HUES64 (cell line): ENCODE measurements at regions not wholly inside any gene's neighbourhood (a gene's known extent, or its start where the extent isn't known, plus 50 kb on each side); places are given as distances from the start of the nearest gene placed in this dataset.

ENCODE experiments used
- H3K27ac ChIP-seq: 2 replicates; pipeline ENCODE4 v1.7.0; 2013; ENCODE audit warnings: low read depth, low read length, inconsistent platforms
- H3K27me3 ChIP-seq: 2 replicates; pipeline ENCODE4 v1.6.1; 2013; ENCODE audit warnings: mild to moderate bottlenecking, low read length; ENCODE audit not compliant: insufficient read depth
- H3K36me3 ChIP-seq: 2 replicates; pipeline ENCODE4 v1.6.1; 2013; ENCODE audit warnings: mild to moderate bottlenecking, low read length; ENCODE audit not compliant: insufficient read depth
- H3K4me1 ChIP-seq: 2 replicates; pipeline ENCODE4 v1.6.1; 2013; ENCODE audit warnings: mild to moderate bottlenecking, low read length, moderate library complexity; ENCODE audit not compliant: insufficient read depth
- H3K4me3 ChIP-seq: 2 replicates; pipeline ENCODE4 v1.5.1; 2013; ENCODE audit warnings: mild to moderate bottlenecking, low read length, moderate library complexity
- H3K9ac ChIP-seq: 2 replicates; pipeline ENCODE4 v1.6.1; 2013; ENCODE audit warnings: mild to moderate bottlenecking, low read depth, low read length
- H3K9me3 ChIP-seq: 2 replicates; pipeline ENCODE4 v1.6.1; 2013; ENCODE audit warnings: low read depth, low read length; ENCODE audit not compliant: insufficient read depth
- WGBS: fragments of 150-250, 120-280 bp; methylation state at CpG from one replicate; pipeline ENCODE4 v1.1.7; 2013; ENCODE audit warnings: missing lambda C conversion rate; 5-methylcytosine and 5-hydroxymethylcytosine counted together

DNA sequence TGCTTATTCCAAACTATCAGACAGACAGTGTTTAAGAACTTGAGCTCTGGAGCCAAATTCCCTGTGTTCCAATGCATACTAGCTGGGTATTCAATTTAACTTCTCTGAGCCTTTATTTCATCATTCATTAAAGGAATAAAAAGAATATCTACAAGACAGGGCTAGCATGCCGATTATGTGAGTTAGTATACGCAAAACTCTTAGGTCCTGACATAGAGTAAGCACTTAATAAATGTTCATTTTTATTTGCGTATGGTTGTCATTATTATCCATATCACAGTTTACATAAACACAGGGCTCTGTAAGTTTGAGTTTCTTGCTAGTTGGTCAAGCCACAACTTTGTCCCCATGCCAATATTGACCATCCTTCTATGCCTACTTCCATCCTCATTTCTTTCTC lies 161.5 kb downstream of the NUAK1 start:
- H3K9ac ChIP-seq = no peak overlapping the region
- WGBS = 100% methylated on average over 2 of the region's 3 CpGs
- no peaks in the 10 kb centered on the region for H3K9me3 ChIP-seq
- H3K27ac ChIP-seq = no peak overlapping the region
- no peaks in the 10 kb centered on the region for H3K36me3 ChIP-seq
- H3K4me1 ChIP-seq = 0 out of 2 replicates have a peak, but pooled peaks cover 4% of the 10 kb centered on the region
- H3K27me3 ChIP-seq = no peaks in the 10 kb centered on the region
- H3K4me3 ChIP-seq = no peak overlapping the region

- Histone ChIP-seq H3K27ac (no peak overlapping the region), H3K36me3 (no peaks in the 10 kb centered on the region), H3K9me3 (no peaks in the 10 kb centered on the region), H3K4me1 (0 out of 2 replicates have a peak, but pooled peaks cover 4% of the 10 kb centered on the region), H3K4me3 (no peak overlapping the region), H3K9ac (no peak overlapping the region), H3K27me3 (no peaks in the 10 kb centered on the region)
- WGBS = 100% methylated on average over 1 of the region's 1 CpG
These were observed 161.1 kb downstream of the NUAK1 start for GRCh38 chr12:105977652-105978051.

DNA sequence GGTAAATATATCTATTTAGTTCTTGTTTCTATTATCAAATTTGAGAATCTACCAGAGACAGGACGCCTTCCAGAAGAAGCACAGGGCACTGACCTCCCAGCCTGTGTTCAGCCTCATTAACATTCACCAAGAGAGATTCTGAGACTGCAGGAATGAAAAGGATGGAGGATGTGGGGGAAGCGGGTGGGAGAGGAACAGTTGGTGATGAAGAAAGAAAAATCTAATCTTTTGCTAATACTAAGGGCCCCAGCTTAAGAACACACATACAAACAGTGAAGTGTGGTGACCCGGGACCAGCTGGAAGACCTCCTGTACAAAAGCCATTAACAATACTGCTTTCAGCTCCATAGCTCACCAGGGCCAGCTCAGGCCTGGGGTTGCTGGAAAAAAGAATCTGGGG lies 160.5 kb downstream of the NUAK1 start:
- Histone ChIP-seq H3K27me3 (no peaks in the 10 kb centered on the region), H3K4me1 (0 out of 2 replicates have a peak, but pooled peaks cover 4% of the 10 kb centered on the region), H3K27ac (no peak overlapping the region), H3K9ac (no peak overlapping the region), H3K36me3 (no peaks in the 10 kb centered on the region), H3K9me3 (no peaks in the 10 kb centered on the region), H3K4me3 (no peak overlapping the region)
- 89% methylated on average over 2 of the region's 3 CpGs for whole genome bisulfite sequencing

DNA sequence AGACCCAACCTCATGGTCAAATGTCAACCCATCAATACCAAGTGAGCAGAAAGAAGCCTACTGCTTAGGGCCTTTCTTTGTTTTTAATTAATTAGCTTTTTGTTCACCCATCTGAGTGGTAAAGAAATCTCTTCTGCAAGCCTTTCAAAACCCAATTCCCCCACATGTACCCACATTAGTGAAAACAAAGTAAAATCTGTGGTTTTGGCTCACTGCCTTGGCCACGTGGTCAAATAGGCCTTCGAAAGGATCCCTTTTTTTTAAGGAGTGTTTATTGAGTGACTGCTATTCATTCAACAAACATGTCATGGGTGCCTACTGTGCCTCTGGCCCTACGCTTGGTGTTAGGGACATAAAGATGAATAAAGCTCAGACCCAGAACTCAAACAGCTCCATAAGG lies 160.1 kb downstream of the NUAK1 start:
- Histone ChIP-seq H3K4me1 (0 out of 2 replicates have a peak, but pooled peaks cover 4% of the 10 kb centered on the region), H3K9ac (no peak overlapping the region), H3K27me3 (no peaks in the 10 kb centered on the region), H3K4me3 (no peak overlapping the region), H3K36me3 (no peaks in the 10 kb centered on the region), H3K27ac (no peak overlapping the region), H3K9me3 (no peaks in the 10 kb centered on the region)
- 61% methylated on average over 3 of the region's 3 CpGs for WGBS

GRCh38 chr12:105980085-105980484 lies 158.7 kb downstream of the NUAK1 start:
- H3K4me3 ChIP-seq = no peak overlapping the region
- H3K4me1 ChIP-seq = 0 out of 2 replicates have a peak, but pooled peaks cover 4% of the 10 kb centered on the region
- WGBS = 82% methylated on average over 1 of the region's 1 CpG
- no peak overlapping the region for H3K27ac ChIP-seq
- H3K27me3 ChIP-seq = no peaks in the 10 kb centered on the region
- H3K9ac ChIP-seq = no peak overlapping the region
- no peaks in the 10 kb centered on the region for H3K9me3 ChIP-seq
- H3K36me3 ChIP-seq = no peaks in the 10 kb centered on the region

GRCh38 chr12:105980533-105980932 lies 158.2 kb downstream of the NUAK1 start:
- Histone ChIP-seq H3K27me3 (no peaks in the 10 kb centered on the region), H3K9ac (no peak overlapping the region), H3K27ac (no peak overlapping the region), H3K36me3 (no peaks in the 10 kb centered on the region), H3K4me3 (no peak overlapping the region), H3K9me3 (no peaks in the 10 kb centered on the region), H3K4me1 (0 out of 2 replicates have a peak, but pooled peaks cover 4% of the 10 kb centered on the region)
- 80% methylated on average over 5 of the region's 5 CpGs for WGBS

GRCh38 chr12:105982022-105982421 lies 156.7 kb downstream of the NUAK1 start:
- no peaks in the 10 kb centered on the region for H3K27me3 ChIP-seq
- H3K36me3 ChIP-seq = no peaks in the 10 kb centered on the region
- no peaks in the 10 kb centered on the region for H3K9me3 ChIP-seq
- H3K4me3 ChIP-seq = no peak overlapping the region
- WGBS = 91% methylated on average over 6 of the region's 6 CpGs
- H3K9ac ChIP-seq = no peak overlapping the region
- H3K4me1 ChIP-seq = 0 out of 2 replicates have a peak, but pooled peaks cover 4% of the 10 kb centered on the region
- no peak overlapping the region for H3K27ac ChIP-seq

DNA sequence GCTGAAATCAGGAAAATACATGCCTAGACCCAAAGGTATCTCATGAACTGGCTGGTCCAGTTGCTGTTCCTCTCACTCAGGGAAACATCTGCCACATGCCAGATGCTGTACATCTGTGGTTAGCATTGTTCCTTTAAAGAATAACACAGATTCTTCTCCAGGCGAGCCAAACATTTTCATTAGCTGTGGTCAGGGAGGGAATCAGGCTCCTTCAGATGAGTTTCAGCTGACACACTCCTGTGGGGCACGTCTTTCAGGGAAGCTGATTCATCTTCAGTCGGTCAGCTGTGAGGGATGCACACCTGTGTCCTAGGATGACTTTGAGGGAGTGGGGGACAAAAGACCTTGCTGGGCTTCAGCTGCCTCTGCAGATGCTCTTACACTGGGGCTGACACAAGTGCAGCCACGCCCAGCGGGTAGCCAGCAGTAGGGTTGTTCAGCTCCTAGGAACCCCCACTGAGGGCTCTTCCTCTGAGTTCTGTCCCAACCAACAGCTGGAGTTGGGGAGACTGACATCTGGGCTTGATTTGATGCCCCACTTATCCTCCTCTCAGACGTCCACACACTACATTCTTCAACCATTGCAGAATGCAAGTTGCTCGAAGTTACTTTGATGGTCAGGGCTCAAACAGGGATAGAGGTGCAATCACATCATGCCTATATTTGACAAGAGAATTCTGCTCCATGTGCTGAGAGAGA lies 155.0 kb downstream of the NUAK1 start:
- H3K4me3 ChIP-seq = no peak overlapping the region
- H3K27ac ChIP-seq = no peak overlapping the region
- H3K27me3 ChIP-seq = no peaks in the 10 kb centered on the region
- WGBS = 94% methylated on average over 7 of the region's 7 CpGs
- H3K9ac ChIP-seq = no peak overlapping the region
- no peaks in the 10 kb centered on the region for H3K9me3 ChIP-seq
- 0 out of 2 replicates have a peak, but pooled peaks cover 4% of the 10 kb centered on the region for H3K4me1 ChIP-seq
- H3K36me3 ChIP-seq = no peaks in the 10 kb centered on the region

DNA sequence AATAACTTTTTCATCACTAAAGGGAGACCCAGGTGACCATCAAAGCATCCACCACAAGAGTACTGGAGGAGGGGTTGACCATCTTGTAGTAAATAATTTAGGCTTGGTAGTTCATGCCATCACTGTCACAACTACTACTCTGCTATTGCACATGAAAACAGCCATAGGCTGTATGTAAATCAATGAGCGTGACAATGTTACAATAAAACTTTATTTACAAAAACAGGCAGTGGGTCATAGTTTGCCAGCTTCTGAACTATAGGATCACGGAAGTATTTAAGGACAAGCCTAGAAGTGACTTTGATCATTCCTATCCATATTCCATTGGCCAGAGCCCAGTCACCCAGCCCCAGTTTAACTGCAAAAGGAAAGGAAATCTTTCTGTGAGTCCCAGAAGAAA lies 153.4 kb downstream of the NUAK1 start:
- H3K36me3 ChIP-seq = no peaks in the 10 kb centered on the region
- no peaks in the 10 kb centered on the region for H3K27me3 ChIP-seq
- 0 out of 2 replicates have a peak, but pooled peaks cover 4% of the 10 kb centered on the region for H3K4me1 ChIP-seq
- H3K9me3 ChIP-seq = no peaks in the 10 kb centered on the region
- H3K9ac ChIP-seq = no peak overlapping the region
- H3K27ac ChIP-seq = no peak overlapping the region
- WGBS = 95% methylated on average over 2 of the region's 2 CpGs
- no peak overlapping the region for H3K4me3 ChIP-seq

DNA sequence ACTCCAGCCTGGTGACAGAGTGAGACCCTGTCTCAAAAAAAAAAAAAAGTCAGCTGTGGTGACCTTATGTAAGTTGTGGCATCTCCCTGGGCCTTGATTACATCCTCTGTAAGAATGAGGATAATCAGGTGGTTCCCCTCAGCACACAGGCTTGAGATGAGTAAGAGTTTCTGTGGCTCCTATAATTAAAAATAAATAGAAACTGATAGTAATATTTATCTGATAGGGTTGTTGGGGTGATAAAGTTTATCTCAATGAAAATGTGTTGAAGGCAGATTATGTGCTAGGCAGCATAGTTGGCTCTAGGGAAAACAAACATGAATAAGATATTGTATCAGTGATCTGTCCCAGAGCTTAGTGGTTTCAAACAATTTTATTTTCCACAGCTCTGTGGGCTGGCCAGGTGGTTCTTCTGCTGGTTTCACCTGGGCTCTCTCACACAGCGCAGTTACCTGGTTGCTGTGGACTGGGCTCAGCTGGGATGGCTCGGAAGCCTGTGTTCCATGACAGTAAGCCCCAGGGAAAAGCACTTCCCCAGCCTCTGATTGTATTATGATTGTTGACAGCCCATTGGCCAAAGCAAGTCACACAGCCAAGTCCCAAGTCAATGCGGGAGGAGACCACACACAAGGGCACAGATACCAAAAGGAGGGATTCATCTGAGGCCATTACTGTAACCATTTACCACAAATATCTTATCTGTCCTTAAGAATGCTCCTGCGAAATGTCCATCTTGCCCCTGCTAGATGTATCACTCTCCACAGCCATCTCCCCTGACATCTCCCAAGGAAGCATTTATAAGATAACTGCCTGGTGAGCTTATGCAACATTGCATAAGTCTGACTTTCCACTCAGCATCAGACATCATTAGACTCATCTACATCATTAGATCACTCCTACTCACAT lies 151.7 kb downstream of the NUAK1 start:
- Histone ChIP-seq H3K9me3 (no peaks in the 10 kb centered on the region), H3K9ac (no peak overlapping the region), H3K4me1 (no peaks in the 10 kb centered on the region), H3K27me3 (no peaks in the 10 kb centered on the region; the same call in 1 of the 2 replicates), H3K36me3 (no peaks in the 10 kb centered on the region), H3K4me3 (no peak overlapping the region), H3K27ac (no peak overlapping the region)
- 96% methylated on average over 4 of the region's 4 CpGs for WGBS

- Histone ChIP-seq H3K27ac (no peak overlapping the region), H3K9ac (no peak overlapping the region), H3K9me3 (no peaks in the 10 kb centered on the region), H3K27me3 (no peaks in the 10 kb centered on the region; the same call in 1 of the 2 replicates), H3K4me3 (no peak overlapping the region), H3K36me3 (no peaks in the 10 kb centered on the region), H3K4me1 (peaks cover 3% of the 10 kb centered on the region)
- WGBS = 93% methylated on average over 3 of the region's 3 CpGs
These were observed 151.1 kb downstream of the NUAK1 start for GRCh38 chr12:105987685-105988035.
